NCI-H510A (cell line): ENCODE measurements at regions not wholly inside any gene's neighbourhood (a gene's known extent, or its start where the extent isn't known, plus 50 kb on each side); places are given as distances from the start of the nearest gene placed in this dataset.

Source experiments
- DNase-seq: peaks from one replicate; lab custom pipeline; 2025; lab: John Stamatoyannopoulos, UW

DNA sequence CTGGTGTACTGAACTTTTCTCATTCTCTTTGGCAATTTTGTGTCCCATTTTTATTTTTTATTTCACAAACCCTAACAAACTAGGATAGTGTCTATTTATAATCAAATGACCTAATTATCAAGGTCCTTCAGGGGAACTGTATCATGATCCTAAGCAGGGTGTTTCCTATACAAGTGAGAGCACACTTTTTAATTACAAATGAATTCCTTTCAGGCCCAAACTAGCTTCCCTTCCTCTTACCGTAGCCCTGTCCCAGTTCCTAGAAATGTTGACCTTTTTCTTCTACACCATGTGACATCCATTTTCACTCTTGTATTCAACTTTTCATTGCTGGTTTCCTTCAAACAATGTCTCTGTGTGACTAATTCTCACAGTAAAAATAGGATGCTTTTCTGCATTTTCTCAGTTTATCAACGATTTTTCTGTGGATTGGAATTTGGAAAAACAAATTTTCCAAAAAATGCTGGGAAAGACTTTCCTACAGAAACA lies 411.4 kb downstream of the CCDC91 start:
- no peak for DNase-seq

DNA sequence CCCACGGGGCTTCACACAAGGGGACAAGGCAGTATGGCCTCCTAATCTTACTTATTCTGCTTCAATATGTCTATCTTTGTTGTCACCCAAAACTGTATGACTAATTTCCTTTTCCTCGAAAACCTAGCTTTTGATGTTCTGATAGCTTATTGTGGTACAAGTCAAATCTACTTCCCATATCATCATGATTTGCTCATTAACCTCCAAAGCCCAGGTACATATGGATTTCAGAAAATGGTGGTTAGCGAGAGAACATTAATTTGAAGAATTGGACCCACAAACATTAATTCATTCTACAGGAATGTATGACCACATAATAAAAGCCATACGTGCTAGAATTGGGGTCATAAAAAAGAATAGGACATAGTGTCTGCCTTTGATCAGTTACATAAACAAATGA lies 412.5 kb downstream of the CCDC91 start:
- DNase-seq: no peak

DNA sequence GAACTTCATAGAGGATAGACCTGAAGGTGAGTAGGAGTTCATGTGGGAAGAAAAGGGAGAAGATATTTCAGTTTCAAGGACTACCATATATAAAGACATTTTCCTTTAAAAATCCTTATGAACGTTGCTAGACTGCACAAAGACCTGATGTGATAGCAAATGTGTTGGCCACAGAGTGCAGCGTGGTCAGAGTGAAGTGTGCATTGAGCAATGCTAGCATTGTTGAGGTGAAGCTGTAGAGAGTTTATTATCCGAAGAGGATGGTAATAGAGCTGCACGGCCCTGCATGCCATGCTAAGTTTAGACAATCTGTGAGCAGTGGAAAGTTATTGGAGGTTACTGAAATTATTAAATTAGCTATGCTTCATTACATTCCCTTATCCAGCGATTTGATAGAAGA lies 413.0 kb downstream of the CCDC91 start:
- DNase-seq: no peak

DNA sequence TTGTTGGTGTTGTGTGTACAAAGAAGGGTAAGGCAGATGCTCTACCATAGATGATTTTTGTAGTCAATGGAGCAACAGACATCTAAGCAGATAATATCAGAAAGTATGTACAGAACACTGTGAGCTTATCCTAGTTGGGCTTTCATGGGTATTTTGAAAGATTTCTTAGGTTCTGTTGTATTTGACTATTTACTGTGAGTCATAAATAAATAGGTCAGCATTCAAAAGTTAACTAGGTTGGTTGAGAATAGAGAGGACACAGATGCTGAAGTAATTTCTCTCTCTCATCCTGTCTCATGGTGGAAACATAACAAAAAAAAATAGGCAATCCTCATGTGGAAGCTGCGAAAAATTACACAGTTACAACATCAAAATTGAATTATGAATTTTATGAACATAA lies 413.5 kb downstream of the CCDC91 start:
- DNase-seq: no peak

DNA sequence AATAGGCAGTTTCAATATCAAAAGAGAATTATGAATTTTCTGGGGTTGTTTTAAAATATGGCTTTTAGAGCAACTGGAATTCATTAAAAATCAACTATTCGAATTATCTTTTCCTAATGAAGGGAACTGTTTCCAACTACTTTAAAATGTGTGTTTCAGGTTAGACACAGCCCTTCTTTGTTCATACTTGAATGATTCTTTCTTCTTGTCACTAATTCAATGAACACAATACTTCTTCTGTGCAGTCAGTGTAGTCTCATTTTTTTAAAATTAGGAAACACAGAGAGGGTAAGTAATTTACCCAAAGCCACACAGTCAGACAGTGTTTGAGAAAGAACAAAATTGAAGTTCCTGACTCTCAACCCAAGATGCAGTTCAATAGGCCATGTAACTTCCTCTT lies 414.0 kb downstream of the CCDC91 start:
- no peak for DNase-seq

DNA sequence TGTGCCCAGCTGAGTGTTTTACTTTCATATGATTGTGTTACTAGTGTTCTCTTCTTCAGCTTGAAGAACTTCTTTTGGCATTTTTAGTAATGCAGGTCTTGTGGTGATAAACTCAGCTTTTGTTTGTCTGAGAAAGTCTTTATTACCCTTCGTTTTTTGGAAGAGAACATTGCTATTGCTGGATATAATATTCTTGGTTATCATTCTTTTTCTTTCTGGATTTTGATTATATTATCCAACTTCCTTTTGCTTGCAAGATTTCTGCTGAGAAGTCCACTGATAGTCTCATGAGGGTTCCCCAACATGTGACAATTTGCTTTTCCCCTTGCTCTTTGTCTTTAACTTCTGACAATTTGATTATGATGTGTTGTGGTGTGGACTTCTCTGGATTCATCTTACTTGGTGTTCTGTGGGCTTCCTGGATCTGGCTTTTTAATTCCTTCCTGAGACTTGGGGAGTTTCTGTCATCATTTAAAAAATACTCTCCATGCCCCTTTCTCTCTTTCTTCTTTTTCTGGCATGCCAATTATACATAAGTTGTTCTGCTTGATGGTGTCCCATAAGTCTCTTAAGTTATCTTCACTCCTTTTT lies 416.8 kb downstream of the CCDC91 start:
- DNase-seq: no peak

DNA sequence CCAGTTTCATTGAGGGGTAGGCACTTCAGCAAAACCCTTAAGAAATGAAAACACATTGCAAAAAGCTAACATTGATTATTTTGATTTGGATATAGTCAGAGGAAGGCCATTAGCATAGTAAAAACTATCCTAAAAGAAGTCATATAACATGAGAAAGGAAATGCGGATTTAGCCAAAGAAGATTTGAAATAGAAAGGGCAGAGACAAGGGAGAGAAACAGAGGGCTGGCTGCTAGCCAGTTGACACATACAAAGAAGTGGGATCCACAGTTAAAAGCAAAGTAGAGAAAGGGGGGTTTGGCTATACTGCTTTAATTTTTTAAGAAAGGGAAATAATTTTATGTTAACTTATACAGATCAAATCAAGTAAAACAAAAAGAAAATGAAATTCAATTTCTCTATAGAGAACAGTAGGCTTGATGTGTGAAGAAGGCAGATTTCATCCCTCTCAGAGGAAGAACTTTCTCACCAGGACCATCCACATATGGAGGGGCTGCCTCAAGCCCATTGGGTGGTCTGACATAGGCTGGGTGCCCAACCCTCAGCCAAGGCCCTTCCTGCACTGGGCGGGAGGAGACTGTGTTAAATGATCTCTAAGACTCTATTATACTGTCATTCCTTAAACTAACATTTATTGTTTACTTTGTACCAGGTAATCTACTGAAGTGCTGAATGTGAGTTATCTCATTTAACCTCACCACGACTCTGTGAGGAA lies 420.3 kb downstream of the CCDC91 start:
- no peak for DNase-seq

DNA sequence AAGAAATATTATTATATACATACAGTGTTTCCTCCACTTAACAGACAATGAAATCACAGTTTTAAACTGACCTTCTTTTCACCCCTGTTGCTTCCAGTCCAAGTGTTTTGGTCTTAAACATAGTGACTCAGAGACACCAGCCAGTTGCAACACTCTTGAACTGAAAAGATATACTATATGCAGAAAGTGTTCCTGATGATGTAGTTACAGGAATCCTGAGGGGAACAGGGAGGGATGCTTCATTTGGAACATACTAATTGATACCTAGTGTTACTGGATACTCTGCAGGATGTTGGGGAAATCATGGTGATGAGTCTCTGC lies 420.8 kb downstream of the CCDC91 start:
- DNase-seq: no peak

DNA sequence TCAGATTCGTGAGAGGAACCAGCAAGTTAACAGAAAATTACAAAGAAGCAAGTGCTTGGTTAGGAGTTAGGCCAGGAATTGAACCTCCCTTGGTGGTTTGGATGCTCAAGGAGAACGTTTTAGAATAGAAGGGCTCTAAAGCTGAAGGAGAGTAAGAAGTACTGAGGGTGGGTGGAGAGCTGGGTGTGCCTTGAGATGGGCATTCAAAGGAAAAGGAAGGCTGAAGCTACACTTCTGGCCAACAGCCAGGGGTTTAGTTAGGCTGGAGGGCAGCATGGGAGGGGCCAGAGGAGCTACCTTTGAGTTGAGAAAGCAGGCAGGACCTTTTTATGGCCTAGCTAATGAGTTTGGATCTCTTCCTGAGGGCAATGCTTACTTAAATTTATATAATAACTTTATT lies 421.2 kb downstream of the CCDC91 start:
- DNase-seq: no peak

DNA sequence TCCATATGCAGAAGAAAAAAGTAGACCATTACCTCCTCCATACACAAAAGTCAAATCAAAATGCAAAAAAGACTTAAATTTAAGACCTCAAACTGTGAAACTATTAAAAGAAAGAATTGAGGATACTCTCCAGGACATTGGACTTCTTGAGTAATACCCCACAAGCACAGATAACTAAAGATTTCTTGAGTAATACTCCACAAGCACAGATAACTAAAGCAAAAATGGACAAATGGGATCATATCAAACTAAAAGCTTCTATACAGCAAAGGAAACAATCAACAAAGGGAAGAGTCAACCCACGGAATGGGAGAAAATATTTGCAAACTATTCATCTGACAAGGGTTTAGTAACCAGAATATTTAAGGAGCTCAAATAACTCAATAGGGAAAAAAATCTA lies 427.9 kb downstream of the CCDC91 start:
- no peak for DNase-seq

DNA sequence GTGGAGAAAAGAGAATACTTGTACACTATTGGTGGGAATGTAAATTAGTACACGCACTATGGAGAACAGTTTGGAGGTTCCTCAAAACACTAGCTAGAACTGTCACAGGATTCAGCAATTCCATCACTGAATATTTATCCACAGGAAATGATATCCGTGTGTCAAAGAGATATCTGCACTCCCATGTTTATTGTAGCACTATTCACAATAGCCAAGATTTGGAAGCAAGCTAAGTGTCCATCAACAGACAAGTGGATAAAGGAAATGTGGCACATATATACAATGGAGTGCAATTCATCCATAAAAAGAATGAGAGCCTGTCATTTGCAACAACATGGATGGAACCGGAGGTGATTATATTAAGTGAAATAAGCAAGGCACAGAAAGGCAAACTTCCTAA lies 428.5 kb downstream of the CCDC91 start:
- DNase-seq: no peak

DNA sequence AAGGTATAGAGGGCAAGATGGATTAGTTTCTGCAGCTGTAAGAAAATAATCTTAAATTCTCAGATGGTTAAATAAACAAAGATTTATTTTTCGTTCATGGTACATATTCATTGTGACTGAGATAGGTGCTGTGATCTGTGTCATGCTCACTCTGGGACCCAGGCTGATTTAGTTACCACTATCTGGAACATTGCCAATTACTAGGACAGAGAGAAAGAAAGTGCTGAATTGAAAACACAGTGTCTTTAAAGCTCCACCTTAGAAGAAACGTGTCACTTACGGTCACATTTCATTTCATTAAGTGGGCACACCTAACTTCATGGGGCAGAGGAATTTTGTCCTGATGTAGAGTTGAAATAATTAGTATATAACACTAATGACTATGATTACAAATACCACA lies 430.0 kb downstream of the CCDC91 start:
- no peak for DNase-seq

DNA sequence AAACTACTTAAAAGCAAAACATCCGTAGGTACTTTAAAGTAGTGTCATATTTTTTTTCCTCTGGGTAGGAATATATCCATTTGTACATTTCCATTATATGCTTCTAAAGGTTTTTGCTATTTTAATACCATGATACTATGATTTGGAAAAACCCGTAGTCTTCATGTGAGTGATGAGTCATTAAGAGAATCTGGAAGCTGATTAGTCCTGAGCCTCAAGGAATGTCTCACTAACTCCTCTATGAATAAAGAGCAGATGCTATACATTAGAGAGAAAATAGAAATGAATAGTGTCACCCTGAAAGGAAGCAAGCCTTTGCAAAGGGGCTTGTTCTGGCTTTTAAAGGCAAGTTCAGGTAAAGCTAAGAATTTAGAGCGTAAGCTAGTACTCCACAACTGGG lies 432.1 kb downstream of the CCDC91 start:
- DNase-seq: no peak

DNA sequence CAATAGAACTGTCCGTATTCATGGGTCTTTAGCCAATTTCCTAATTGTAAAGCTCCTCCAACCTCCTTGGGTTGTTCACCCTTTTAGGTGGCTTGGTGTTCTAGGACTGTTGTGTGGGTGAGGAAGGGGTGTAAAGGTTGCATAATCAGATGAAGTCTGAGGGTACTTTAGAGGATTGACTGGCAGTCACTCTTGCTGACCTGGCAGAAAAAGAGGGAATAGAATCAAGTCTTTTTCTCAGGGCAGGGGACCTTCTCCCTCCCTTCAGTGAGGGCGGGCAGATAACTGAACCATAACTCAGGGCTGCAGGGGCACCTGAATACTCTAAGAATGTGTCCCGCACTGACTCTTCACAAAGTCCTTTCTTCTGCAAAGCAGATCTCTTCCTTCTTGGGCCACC lies 436.2 kb downstream of the CCDC91 start:
- DNase-seq: no peak

DNA sequence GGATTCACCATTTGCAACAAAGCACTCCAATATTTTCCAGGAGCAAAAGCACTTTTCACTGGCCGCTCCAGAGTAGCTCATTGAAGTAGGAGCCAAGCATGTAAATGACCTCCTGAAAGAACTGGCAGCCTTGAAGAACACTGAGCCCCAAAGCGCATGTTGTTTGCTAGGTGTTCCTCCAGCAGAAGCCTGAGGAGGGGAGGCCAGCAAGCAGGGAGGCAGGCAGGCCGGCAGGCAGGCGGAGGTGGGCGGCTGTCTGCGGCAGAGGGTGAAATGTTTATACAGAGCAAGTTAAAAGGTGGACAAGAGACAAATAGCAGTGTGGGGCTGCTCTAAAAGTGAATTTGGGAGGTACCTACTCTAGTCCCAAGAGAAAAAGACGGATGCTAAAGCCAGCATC lies 439.4 kb downstream of the CCDC91 start:
- DNase-seq: no peak

DNA sequence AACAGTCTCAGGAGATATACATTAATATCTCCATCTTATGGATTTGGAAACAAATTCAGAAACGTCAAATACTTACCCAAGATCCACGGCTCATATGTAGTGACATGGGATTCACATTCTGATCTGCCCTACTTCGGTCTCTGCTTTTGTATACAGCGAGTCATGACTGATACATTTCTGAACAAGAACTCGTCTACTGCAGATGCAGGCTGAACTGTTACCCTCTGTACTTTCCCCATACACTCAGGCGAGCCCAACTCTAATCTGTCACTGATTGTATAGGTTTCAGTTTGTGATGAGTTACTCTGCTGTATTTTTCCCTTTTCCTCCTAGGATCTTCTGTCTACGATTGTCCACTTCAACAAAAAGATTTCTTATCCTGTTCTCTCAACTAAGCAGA lies 441.6 kb downstream of the CCDC91 start:
- DNase-seq: no peak

DNA sequence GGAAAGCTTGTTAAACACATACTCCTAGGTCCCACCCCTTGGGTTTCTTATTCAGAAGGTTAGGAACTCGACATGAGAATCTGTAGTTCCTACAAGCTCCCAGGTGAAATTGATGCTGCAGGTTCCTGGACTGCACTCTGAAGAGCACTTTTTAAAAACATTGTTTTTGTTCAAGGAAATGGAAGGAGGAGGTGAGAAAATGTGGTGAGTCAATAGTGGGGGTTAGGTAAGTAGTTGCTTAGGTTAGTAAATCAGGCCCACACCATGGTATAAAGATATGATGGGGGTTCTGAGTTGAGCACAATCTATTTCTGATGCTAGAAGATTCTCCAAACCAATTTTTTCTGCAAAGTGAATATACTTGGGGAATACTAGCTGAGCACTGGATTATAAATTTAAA lies 450.3 kb downstream of the CCDC91 start:
- DNase-seq: no peak

DNA sequence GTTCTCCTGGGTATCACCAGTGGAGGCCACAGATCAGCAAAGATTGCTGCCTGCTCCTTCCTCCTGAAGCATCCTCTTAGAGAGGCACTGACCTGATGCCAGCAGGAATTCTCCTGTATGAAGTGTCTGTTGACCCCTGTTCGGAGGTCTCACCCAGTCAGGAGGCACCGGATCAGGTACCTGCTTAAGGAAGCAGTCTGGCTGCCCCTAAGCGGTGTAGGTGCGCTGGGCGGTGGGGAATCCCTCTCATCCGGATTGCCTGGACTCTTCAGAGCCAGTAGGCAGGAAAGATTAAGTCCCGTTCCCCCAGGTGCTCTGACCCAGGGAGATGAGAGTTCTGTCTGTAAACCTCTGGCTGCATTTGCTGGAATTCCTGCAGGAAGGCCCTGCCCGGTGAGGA lies 455.2 kb downstream of the CCDC91 start:
- no peak for DNase-seq

DNA sequence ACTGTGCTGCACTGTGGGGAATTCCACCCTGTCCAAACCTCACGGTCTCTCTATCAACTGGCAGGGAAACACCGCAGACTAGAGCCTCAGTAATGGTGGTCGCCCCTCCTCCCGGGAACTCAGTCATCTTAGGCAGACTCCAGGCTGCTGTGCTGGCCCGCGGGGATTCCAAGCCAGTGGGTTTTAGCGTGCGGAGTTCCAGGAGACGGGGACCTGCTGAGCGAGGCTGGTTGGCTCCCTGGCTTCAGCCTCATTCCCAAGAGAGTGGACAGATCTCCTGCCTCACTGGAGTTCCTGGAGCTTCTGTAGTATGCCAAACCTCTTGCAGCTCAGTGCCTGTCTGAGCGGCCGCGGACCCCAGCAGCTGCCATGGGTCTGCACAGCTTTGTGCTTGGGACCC lies 455.6 kb downstream of the CCDC91 start:
- DNase-seq: no peak

DNA sequence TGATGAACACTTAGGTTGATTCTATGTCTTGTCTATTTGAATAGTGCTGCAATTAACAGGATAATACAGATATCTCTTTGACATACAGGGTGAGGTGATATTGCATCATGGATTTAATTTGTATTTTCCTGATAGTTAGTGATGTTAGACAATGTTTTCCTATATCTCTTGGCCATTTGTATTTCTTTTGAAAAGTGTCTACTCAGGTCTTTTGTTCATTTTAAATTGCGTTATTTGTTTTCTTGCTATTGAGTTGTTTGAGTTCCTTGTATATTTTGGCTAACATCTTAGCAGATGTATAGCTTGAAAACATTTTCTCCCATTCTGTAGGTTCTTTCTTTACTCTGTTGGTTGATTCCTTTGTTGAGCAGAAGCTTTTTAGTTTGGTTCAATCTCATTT lies 460.6 kb downstream of the CCDC91 start:
- no peak for DNase-seq

DNA sequence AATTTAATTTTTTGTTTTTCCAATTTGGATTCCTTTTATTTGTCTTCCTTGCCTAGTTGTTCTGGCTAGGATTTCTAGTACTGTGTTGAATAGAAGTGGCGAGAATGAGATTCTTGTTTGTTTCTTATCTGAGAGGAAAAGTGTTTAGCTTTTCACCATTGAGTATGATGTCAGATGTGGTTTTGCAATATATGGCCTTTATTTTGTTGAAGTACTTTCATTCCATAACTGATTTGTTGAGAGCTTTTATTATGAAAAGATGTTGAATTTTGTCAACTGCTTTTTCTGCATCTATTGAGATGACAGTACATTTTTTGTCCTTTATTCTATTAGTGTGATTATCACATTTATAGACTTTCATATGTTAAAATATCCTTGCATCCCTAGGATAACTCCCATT lies 462.0 kb downstream of the CCDC91 start:
- DNase-seq: no peak

DNA sequence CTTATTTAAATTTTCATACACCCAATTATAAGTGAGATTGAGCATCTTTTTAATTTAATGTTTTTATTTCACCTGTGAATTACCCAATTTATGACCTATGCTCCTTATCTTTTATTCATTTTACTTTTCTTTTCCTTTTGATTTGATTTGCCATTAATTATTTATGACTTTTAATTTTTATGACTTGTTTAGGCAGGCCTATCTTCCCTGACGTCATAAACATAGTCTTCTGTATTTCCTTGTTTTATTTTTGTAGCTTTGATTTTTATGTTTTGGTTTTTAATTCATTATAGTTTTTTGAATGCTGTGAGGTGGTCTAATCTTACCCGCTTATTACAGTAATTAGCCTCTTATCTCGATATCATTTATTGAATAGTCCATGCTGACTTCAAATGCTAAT lies 467.1 kb upstream of the FAR2 start:
- no peak for DNase-seq

DNA sequence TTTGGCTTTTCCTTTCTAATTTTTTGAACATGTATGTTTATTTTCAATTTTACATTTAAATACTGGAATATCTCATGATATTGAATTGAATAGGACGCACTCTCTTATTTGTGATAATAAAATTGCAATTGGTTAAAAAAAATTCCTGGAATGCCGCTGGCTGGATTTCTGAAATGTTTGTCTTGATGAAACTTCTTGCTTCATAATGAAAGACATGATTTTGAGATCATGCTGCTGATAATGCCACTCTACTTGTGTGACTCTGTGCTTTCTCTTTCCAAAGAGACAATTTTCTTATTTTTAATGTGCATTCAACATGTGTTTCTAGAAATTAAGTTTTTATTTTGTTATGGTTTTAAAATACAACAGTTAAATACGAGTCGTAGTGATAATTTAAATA lies 465.7 kb upstream of the FAR2 start:
- no peak for DNase-seq

DNA sequence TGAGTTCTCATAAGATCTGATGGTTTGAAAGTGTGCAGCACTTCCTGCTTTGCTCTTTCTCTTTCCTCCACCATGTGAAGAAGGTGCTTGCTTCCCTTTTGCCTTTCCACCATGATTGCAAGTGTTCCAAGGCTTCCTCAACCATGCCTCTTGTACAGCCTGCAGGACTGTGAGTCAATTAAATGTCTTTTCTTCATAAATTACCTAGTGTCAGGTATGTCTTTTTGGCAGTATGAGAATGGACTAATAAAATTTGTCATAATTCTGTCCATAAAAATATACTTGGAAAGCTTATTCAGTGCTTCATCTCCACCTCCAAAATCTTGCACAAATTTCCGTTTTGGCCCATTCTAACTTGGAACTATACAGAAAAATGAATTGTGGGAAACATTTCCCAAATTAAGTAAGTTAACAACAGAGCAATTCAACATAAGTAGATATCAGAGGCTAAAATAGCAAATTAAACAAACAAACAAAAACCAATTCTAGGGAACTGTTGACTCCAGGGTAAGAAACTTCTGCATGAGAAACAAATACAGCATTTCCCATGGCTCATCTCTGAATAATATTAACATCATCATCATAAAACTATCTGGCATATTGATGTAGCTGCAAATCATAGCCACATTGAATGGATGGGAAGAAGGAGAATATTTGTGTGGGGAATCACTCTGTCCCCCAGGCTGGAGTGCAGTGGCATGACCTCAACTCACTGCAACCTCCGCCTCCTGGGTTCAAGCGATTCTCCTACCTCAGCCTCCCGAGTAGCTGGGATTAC lies 459.5 kb upstream of the FAR2 start:
- DNase-seq: no peak
